ENCODE measurements at regions not wholly inside any gene's neighbourhood (a gene's known extent, or its start where the extent isn't known, plus 50 kb on each side); places are given as distances from the start of the nearest gene placed in this dataset.

DNA sequence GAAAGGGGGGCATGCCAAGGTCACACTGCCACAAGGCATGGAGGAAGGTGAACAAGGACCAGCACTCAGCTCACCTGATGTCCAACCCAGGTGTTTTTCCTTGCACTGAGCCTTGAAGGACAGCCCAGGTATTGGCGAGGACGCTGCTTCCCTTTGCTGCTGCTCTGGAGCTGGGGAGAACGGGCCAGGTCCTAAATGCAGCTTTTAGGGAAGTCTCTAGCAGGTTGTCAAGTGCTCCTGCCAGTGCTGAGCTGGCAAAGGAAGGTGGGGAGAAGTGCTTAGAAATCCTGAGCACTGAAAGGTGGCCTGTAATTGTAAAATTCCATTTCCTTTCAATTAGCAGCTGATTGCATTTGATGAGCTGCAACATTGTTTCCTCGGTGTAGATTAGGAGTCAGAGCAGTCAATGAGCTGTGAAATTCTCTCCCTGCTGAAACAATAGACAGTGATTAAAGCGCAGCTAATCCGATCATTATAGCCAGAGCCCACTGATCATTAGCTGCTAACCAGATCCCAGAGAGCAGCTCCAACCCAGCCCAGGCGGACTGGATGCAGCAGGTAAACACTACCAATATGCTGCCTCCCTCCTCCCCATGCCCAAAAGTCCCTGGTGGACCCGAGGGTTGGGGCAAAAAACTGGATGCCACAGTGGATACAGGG, 507.6 kb downstream of the INSC start:
- Histone ChIP-seq H3K27ac (no peak overlapping the region), H3K9me3 (no peaks in the 10 kb centered on the region), H3K27me3 (replicated peaks; ENCODE audit: insufficient read depth) (no peaks in the 10 kb centered on the region), H3K36me3 (no peaks in the 10 kb centered on the region), H3K4me3 (no peak overlapping the region), H3K4me1 (ENCODE audit: control insufficient read depth in 1 of 2, low read depth in 2 of 2) (no peaks in the 10 kb centered on the region)
- no peak for ATAC-seq (ENCODE audit: insufficient number of reproducible peaks, low FRiP score, low read depth)
- no peak for DNase-seq (ENCODE audit: low spot score)
- no peak for TF ChIP-seq CTCF (IDR thresholded peaks at IDR 0.05)

- Histone ChIP-seq H3K27me3 (replicated peaks; ENCODE audit: insufficient read depth) (no peaks in the 10 kb centered on the region), H3K9me3 (no peaks in the 10 kb centered on the region), H3K27ac (no peak overlapping the region), H3K36me3 (no peaks in the 10 kb centered on the region), H3K4me3 (no peak overlapping the region), H3K4me1 (ENCODE audit: control insufficient read depth in 1 of 2, low read depth in 2 of 2) (no peaks in the 10 kb centered on the region)
- ATAC-seq (ENCODE audit: insufficient number of reproducible peaks, low FRiP score, low read depth) (no peak), DNase-seq (ENCODE audit: low spot score) (no peak)
- TF ChIP-seq CTCF (IDR thresholded peaks at IDR 0.05), result no peak
These were observed 510.0 kb downstream of the INSC start for GRCh38 chr11:15624701-15625100.

GRCh38 chr11:15625691-15626090, 511.0 kb downstream of the INSC start:
- no peak for TF ChIP-seq CTCF (IDR thresholded peaks at IDR 0.05)
- Histone ChIP-seq H3K36me3 (no peaks in the 10 kb centered on the region), H3K27ac (no peak overlapping the region), H3K27me3 (replicated peaks; ENCODE audit: insufficient read depth) (no peaks in the 10 kb centered on the region), H3K4me3 (no peak overlapping the region), H3K4me1 (ENCODE audit: control insufficient read depth in 1 of 2, low read depth in 2 of 2) (no peaks in the 10 kb centered on the region), H3K9me3 (no peaks in the 10 kb centered on the region)
- DNase-seq (ENCODE audit: low spot score), result no peak
- ATAC-seq (ENCODE audit: insufficient number of reproducible peaks, low FRiP score, low read depth), result no peak

- ATAC-seq (ENCODE audit: insufficient number of reproducible peaks, low FRiP score, low read depth) (no peak), DNase-seq (ENCODE audit: low spot score) (no peak)
- H3K27ac ChIP-seq, result no peak overlapping the region
- H3K9me3 ChIP-seq, result no peaks in the 10 kb centered on the region
- TF ChIP-seq CTCF (IDR thresholded peaks at IDR 0.05), result no peak
- no peaks in the 10 kb centered on the region for H3K4me1 ChIP-seq (ENCODE audit: control insufficient read depth in 1 of 2, low read depth in 2 of 2)
- H3K4me3 ChIP-seq, result no peak overlapping the region
- H3K27me3 ChIP-seq (replicated peaks; ENCODE audit: insufficient read depth), result no peaks in the 10 kb centered on the region
- no peaks in the 10 kb centered on the region for H3K36me3 ChIP-seq
These were observed 512.8 kb downstream of the INSC start for GRCh38 chr11:15627560-15627959.

DNA sequence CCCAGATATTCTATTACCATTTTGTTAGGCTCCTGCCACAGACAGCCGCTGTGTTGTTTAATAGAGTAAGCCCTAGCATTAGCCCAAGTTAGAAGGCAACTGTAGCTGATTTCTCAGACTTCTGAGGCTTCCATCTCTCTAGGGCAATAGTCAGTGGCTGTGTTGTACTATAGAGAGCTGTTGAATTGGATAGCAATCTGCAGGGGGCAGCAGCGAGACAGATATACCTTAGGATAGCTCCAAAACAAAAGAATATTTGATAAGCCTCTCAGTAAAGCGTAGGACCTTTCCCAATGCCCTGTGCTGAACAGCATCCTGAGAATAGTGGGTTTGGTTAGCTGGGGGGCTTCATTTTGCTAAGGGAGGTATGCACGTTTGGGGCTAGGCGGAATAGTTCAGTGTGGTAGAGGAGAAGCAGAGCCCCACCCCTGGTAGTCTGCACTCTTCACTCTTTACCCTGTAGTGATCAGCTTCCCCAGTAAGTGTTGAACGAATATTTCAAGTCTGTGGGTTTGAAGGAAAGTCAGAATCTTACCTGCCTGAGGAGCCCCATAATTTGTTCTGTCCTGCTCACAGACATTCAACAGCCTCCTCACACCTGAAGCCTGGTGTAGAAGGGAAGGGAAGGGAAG, 515.1 kb downstream of the INSC start:
- no peak overlapping the region for H3K27ac ChIP-seq
- no peaks in the 10 kb centered on the region for H3K4me1 ChIP-seq (ENCODE audit: control insufficient read depth in 1 of 2, low read depth in 2 of 2)
- no peaks in the 10 kb centered on the region for H3K9me3 ChIP-seq
- TF ChIP-seq CTCF (IDR thresholded peaks at IDR 0.05), result no peak
- H3K4me3 ChIP-seq, result no peak overlapping the region
- ATAC-seq (ENCODE audit: insufficient number of reproducible peaks, low FRiP score, low read depth) (no peak), DNase-seq (ENCODE audit: low spot score) (no peak)
- no peaks in the 10 kb centered on the region for H3K36me3 ChIP-seq
- no peaks in the 10 kb centered on the region for H3K27me3 ChIP-seq (replicated peaks; ENCODE audit: insufficient read depth)

All from thoracic aorta (tissue), 2 donors.